ENCODE measurements at regions not wholly inside any gene's neighbourhood (a gene's known extent, or its start where the extent isn't known, plus 50 kb on each side); places are given as distances from the start of the nearest gene placed in this dataset.
A peak's percentile ranks its signal among the peaks of the same experiment; 100 is the strongest.
"Not testable (repeated sequence)": the region's sequence is repeated elsewhere in the genome, so short reads cannot be mapped to it uniquely, and the experiment has no call there.

DNA sequence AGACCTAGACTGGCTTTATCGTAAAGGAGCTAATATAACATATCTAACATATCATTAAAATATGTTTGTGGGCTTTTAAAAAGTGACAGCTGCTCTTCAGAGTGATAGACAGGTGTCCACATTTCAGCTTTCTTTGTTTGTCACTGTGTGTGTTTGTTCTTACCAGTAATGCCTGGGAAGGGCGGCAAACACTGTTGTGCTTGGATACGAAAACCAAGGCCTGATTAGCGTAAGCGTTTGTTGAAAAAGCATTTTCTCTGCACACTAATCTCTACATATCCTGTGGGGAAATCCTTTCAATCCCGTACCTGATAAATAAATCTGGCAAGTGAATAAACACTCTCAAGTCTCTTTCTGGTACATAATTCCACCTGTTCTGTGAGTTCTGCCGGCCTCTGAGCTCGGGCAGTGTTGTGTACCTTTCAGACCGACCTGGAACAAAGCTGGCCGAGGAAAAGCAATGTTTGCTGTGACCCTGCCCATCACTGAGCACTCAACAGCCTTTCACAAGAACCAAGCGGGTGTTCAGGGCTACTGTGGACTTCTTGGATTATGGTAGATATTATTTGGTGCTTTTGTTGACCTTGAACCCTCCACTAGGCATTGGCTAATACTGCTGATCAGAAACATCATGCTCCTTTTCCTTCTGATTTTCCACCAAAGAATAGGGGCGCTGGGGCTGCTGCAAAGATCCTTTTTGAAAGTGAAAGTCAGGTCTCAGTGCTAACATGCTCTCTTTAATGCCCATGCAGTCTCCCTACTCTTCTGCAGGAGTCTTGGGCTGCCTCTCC lies 100.4 kb downstream of the CD83 start:
- no peak for DNase-seq (ENCODE audit: low read depth)

- no peak for DNase-seq (ENCODE audit: low read depth)
Measured at GRCh38 chr6:14218519-14218800, 100.9 kb downstream of the CD83 start.

DNA sequence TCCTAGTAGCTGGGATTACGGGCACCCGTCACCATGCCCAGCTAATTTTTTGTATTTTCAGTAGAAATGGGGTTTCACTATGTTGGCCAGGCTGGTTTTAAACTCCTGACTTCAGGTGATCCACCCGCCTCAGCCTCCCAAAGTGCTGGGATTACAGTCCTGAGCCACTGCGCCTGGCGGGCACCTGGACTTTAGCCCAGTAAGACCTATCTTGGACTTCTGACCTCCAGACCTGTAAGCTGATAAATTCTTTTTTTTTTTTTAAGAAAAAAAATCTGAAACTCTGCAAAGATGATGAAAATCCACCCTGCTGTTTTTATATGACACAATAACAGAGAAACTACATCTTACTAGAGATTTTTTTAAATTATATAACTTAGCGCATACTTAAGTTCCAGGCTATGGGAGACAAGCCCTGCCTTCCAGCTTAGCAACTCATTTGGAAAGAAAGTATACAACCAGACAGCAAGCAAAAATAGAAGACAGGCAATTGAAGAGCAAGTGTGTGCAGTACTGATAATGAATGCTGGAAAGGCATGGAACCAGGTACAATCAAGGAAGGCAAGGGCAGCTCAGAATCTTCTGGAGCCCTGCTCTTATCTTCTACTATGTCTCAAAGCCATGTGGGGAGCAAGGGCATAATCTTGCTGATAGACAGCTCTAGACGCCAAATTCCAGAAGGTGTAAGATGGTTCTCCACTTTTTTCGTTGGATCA lies 104.2 kb downstream of the CD83 start:
- no peak for DNase-seq (ENCODE audit: low read depth)

GRCh38 chr6:14222956-14223355 lies 105.4 kb downstream of the CD83 start:
- DNase-seq (ENCODE audit: low read depth) = no peak

DNA sequence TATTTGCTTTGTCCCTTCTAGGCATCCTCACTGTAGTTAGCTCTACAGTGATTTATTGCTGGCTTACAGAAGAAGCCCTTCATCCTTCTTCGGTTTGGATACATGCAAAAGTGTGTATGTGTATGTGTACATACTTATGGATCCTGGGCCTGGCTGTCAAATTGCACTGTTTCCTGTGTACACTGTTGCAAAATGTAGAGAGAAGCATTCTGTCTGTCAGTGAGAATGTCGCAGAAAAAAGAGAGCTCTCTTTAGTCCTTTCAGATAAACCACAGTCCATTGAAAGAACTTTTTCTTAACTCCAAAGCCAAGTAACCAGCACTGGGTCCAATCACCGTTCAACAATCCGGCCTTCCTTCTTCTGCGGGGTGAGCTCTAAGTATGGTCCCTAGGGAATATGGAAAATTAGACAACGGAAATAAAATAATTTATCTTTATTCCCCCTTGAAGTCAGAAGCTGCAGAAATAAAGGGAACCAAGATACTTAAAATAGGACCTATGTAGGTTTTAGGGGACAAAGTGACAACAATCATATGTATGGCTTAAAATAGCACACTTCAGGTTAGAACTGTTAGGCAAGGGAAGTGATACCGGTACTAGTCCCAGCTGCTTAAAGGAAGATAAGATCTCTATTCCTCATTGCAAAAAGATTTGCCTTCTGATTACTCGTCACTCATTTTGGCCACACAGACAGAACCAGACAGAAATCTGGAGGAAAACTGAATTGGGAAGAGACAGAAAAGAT lies 107.0 kb downstream of the CD83 start:
- no peak for DNase-seq (ENCODE audit: low read depth)

- DNase-seq (ENCODE audit: low read depth) = no peak
Measured at GRCh38 chr6:14226051-14226660, 108.6 kb downstream of the CD83 start.

GRCh38 chr6:14228571-14228970 lies 111.0 kb downstream of the CD83 start:
- DNase-seq (ENCODE audit: low read depth) = peak; percentile 31

DNA sequence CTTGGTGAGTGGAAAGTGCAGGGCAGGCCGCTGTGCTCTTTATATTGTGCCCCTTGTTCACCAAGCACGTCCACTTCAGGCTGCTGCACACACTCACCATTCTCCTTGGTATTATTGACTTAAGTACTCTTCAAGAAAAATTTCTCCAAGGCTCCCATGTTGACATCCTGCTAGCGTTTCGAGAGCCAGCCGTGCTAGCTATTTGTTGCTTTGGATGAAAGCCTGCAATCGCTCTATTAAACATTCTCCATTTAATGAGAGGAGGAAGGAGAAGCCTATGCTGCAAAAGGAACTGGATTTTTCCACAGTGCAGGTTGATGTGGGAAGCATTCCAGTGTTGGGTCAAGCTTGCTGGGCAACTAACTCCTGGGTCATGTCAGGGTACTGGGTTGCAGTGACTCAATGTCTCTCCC lies 113.5 kb downstream of the CD83 start:
- no peak for DNase-seq (ENCODE audit: low read depth)

DNA sequence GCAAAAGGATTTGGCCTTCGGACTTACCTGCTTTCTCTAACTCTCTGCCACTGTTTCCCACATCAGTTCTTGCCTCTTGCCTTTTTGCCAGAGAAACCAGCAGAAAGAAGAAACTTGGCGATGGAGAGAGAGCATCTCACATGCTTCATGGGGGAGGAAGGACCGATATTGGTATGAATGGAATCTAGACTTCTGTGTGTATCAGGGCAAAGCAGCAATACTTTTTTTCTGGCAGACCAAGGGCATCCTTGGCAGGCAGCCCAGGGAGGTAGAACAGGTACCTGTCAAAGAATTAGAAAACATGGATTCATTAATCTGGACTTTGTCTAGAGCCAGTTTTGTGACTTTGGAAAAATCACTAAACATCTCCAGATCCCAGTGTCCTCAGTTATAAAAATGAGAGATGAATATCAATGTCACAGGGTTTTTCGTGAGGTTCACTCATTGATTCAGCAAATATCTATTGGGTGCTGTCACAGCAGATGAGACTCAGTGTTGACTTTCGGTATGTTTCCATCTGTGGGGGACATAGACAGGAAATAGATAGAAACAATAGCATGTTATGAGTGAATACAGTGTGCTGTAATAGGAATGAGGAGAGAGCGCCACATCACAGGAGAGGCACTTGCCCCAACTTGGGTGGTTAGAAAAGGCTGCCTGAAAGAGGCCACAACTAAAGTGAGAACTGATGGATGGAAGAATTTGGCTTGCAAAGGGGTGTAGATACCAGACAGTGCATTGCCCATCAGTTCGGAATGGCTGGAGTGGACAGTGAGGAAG lies 114.1 kb downstream of the CD83 start:
- no peak for DNase-seq (ENCODE audit: low read depth)

DNA sequence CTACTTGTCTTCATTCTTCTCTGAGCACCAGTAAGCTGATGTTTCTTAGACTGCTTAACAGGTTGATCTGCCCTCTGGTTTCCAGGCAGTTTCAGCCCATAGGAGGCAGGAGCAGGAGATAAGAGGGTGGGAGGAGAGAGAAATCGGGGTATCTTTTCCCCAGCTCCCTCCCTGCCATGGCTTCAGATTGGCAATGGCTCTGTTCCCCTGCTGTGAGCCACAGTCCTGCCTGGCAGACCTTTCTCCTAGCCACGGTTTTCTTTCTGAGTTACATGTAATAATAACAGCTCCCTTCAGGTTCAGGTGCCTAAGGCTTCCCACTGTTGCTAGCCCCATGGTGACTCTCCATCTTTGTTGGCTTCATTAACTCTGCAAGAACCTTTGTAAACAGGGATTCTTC lies 115.3 kb downstream of the CD83 start:
- no peak for DNase-seq (ENCODE audit: low read depth)

GRCh38 chr6:14235653-14236356 lies 118.2 kb downstream of the CD83 start:
- DNase-seq (ENCODE audit: low read depth) = no peak

- DNase-seq (ENCODE audit: low read depth) = no peak
Measured at GRCh38 chr6:14239097-14239496, 121.5 kb downstream of the CD83 start.

- no peak for DNase-seq (ENCODE audit: low read depth)
Measured at GRCh38 chr6:14240411-14241166, 123.0 kb downstream of the CD83 start.

- no peak for DNase-seq (ENCODE audit: low read depth)
Measured at GRCh38 chr6:14241255-14242070, 123.9 kb downstream of the CD83 start.

DNA sequence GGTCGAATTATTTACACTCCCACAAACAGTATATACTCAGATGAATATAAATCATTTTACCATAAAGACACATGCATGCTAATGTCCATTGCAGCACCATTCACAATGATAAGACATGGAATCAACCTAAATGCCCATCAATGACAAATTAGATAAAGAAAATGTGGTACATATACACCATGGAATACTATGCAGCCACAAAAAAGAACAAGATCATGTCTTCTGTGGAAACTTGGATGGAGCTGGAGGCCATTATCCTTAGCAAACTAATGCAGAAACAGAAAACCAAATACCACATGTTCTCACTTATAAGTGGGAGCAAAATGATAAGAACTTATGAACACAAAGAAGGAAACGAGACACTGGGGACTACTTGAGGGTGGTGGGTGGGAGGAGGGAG lies 125.3 kb downstream of the CD83 start:
- DNase-seq (ENCODE audit: low read depth) = not testable (repeated sequence)

- no peak for DNase-seq (ENCODE audit: low read depth)
Measured at GRCh38 chr6:14243597-14243996, 126.0 kb downstream of the CD83 start.

DNA sequence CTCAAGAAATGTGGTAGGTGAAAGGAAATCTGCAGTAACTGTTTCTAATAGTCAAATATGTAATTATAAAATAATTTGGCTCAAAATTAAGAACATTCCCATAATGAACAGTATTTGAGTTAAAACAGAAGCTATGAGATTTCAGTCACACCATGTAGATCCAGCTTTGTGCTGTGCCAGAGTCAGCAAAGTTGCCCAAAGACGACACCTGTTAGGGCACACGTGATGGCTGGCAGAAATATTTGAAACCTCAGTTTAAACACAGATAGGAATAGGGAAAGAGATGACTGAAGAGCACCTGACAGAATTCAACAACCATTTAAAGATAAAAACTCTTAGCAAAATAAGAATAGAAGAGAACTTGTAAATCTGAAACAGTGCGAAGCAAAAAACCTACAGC lies 129.3 kb downstream of the CD83 start:
- DNase-seq (ENCODE audit: low read depth) = no peak

GRCh38 chr6:14250573-14250972 lies 133.0 kb downstream of the CD83 start:
- DNase-seq (ENCODE audit: low read depth) = no peak

GRCh38 chr6:14252271-14252850 lies 134.8 kb downstream of the CD83 start:
- no peak for DNase-seq (ENCODE audit: low read depth)

Data from GM04503 (cell line).